ENCODE measurements at regions not wholly inside any gene's neighbourhood (a gene's known extent, or its start where the extent isn't known, plus 50 kb on each side); places are given as distances from the start of the nearest gene placed in this dataset.

DNA sequence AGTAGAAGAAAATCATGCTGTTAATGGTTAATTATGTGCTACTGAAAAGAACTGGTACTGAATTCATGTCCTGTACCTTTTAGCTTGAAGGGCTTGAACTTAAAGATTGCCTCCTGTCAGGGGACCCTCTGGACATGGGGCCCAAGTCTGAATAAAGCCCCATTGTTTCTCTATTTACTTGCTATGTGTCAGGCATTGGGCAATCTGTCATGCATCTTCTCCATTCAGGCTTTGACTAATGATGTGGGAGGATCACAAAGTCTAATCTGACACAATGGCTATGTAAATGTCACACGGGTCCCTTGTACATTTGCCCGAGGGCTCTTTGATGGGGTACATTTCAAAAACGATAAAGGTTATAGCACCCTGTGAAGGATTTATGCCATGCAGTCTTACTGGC is 64.0 kb upstream of the TUSC1 start:
- H2BK15ac ChIP-seq (ENCODE audit: low read length), result no peak overlapping the region
- no peak overlapping the region for H2BK120ac ChIP-seq (replicated peaks; ENCODE audit: low read depth, low read length)
- no peak overlapping the region for H4K91ac ChIP-seq (replicated peaks; ENCODE audit: insufficient read length, low read length)
- no peak overlapping the region for H3K4ac ChIP-seq (replicated peaks; ENCODE audit: insufficient read length, low read depth, low read length)
- no peak overlapping the region for H3K4me2 ChIP-seq (ENCODE audit: insufficient read depth in 1 of 2, low read depth in 2 of 2, low read length in 2 of 2)
- no peak overlapping the region for H3K9ac ChIP-seq (replicated peaks in 1 of 4; ENCODE audit: extremely low read depth in 1 of 4, low read depth in 3 of 4, low read length in 3 of 4)
- WGBS, 2 experiments (ENCODE audit: extremely low coverage in 1 of 2, insufficient coverage in 1 of 2, insufficient read length in 1 of 2, insufficient replicate concordance in 2 of 2, low coverage in 1 of 2, low lambda C conversion rate in 2 of 2, missing lambda C conversion rate in 1 of 2), result 97% methylated on average over 3 of the region's 3 CpGs; no CpG with 5 or more reads in 1 of the 2 experiments
- ChIA-PET POLR2A (ENCODE audit: partially characterized antibody) (no interaction called here), CTCF (ENCODE audit: partially characterized antibody) (no interaction called here)
- no peaks in the 10 kb centered on the region for H4K20me1 ChIP-seq (replicated peaks in 1 of 2; ENCODE audit: control insufficient read depth in 1 of 2, insufficient read depth in 2 of 2, low read length in 2 of 2)
- H4K8ac ChIP-seq (ENCODE audit: extremely low read depth, insufficient read depth, low read length), result no peak overlapping the region
- no peaks in the 10 kb centered on the region for H3K9me3 ChIP-seq (ENCODE audit: insufficient read depth in 2 of 2, low read depth in 1 of 2, low read length in 1 of 2)
- H2BK5ac ChIP-seq (ENCODE audit: low read depth, low read length), result no peak overlapping the region
- no peak overlapping the region for H2AK5ac ChIP-seq (ENCODE audit: low read depth, low read length)
- H3K27me3 ChIP-seq (replicated peaks in 1 of 4; ENCODE audit: control insufficient read depth in 3 of 4, extremely low read depth in 1 of 4, insufficient read depth in 3 of 4, low read length in 3 of 4), result no peaks in the 10 kb centered on the region
- peaks cover 2% of the 10 kb centered on the region; the same call in 1 of the 2 replicates for H3K23me2 ChIP-seq (ENCODE audit: low read depth, low read length)
- no peaks in the 10 kb centered on the region for H3K79me1 ChIP-seq (ENCODE audit: low read depth, low read length)
- H2BK12ac ChIP-seq (ENCODE audit: low read depth, low read length), result no peak overlapping the region
- H3K79me2 ChIP-seq (ENCODE audit: control insufficient read depth in 1 of 2, insufficient read depth in 2 of 2, low read length in 2 of 2), result no peaks in the 10 kb centered on the region
- FAIRE-seq (no peak), DNase-seq (ENCODE audit: low read depth in 1 of 2, low spot score in 2 of 2) (no peak)
- H3K27ac ChIP-seq (ENCODE audit: low read depth, low read length), result no peak overlapping the region
- no peaks in the 10 kb centered on the region for H3K4me1 ChIP-seq (replicated peaks in 1 of 4; ENCODE audit: control insufficient read depth in 3 of 4, insufficient read depth in 4 of 4, low read length in 3 of 4)
- H4K5ac ChIP-seq (ENCODE audit: insufficient read length, low read depth, low read length), result no peak overlapping the region
- no peak overlapping the region for H3K4me3 ChIP-seq (ENCODE audit: extremely low read depth in 1 of 4, insufficient read depth in 2 of 4, low read depth in 3 of 4, low read length in 4 of 4)
- H3K18ac ChIP-seq (ENCODE audit: extremely low read depth, low read length), result no peak overlapping the region
- H2BK20ac ChIP-seq (ENCODE audit: low read length), result no peak overlapping the region
- H3K56ac ChIP-seq (replicated peaks; ENCODE audit: insufficient read length, low read depth, low read length), result no peak overlapping the region
- no peak overlapping the region for H2AFZ ChIP-seq (ENCODE audit: low read length)
- H3K14ac ChIP-seq (ENCODE audit: insufficient read length), result no peak overlapping the region
- TF ChIP-seq RXRA (IDR thresholded peaks at IDR 0.05; ENCODE audit: insufficient read depth, low read depth, low read length) (no peak), CBX8 (IDR thresholded peaks at IDR 0.05; ENCODE audit: borderline replicate concordance, low read depth, low read length) (no peak), HDAC2 (IDR thresholded peaks at IDR 0.05; ENCODE audit: borderline replicate concordance in 1 of 2, low read depth in 2 of 2, low read length in 2 of 2) (no peak), SP2 (IDR thresholded peaks at IDR 0.05; ENCODE audit: low read length) (no peak), KDM1A (IDR thresholded peaks at IDR 0.05; ENCODE audit: borderline replicate concordance, low read length) (no peak), PHF8 (conservative IDR thresholded peaks at IDR 0.05; ENCODE audit: low read depth, low read length) (no peak), ATF2 (IDR thresholded peaks at IDR 0.05; ENCODE audit: low read length) (no peak), MAFK (IDR thresholded peaks at IDR 0.05; ENCODE audit: low read depth, low read length) (no peak), TEAD4 (IDR thresholded peaks at IDR 0.05; ENCODE audit: low read depth, low read length) (no peak), E2F6 (IDR thresholded peaks at IDR 0.05) (no peak), RBBP5 (IDR thresholded peaks at IDR 0.05; ENCODE audit: borderline replicate concordance, low read depth, low read length) (no peak), KDM4A (IDR thresholded peaks at IDR 0.05; ENCODE audit: low read depth, low read length, severe bottlenecking) (no peak)
- no peak overlapping the region for H3K23ac ChIP-seq (ENCODE audit: insufficient read length)
- no peaks in the 10 kb centered on the region for H3K36me3 ChIP-seq (ENCODE audit: control insufficient read depth in 2 of 4, insufficient read depth in 4 of 4, low read length in 3 of 4)
